ENCODE measurements at regions not wholly inside any gene's neighbourhood (a gene's known extent, or its start where the extent isn't known, plus 50 kb on each side); places are given as distances from the start of the nearest gene placed in this dataset.

GRCh38 chr1:172976222-172977041, 74.3 kb downstream of the TNFSF18 start:
- Histone ChIP-seq H3K36me3 (ENCODE audit: control insufficient read depth, insufficient read depth, low read length) (no peaks in the 10 kb centered on the region), H3K4me3 (ENCODE audit: low read depth, low read length) (no peak overlapping the region), H3K9me3 (no peaks in the 10 kb centered on the region), H3K27me3 (replicated peaks; ENCODE audit: control insufficient read depth, insufficient read depth, low read length) (no peaks in the 10 kb centered on the region), H3K4me1 (peaks cover 31% of the 10 kb centered on the region)
- TF ChIP-seq, protein P1, sequence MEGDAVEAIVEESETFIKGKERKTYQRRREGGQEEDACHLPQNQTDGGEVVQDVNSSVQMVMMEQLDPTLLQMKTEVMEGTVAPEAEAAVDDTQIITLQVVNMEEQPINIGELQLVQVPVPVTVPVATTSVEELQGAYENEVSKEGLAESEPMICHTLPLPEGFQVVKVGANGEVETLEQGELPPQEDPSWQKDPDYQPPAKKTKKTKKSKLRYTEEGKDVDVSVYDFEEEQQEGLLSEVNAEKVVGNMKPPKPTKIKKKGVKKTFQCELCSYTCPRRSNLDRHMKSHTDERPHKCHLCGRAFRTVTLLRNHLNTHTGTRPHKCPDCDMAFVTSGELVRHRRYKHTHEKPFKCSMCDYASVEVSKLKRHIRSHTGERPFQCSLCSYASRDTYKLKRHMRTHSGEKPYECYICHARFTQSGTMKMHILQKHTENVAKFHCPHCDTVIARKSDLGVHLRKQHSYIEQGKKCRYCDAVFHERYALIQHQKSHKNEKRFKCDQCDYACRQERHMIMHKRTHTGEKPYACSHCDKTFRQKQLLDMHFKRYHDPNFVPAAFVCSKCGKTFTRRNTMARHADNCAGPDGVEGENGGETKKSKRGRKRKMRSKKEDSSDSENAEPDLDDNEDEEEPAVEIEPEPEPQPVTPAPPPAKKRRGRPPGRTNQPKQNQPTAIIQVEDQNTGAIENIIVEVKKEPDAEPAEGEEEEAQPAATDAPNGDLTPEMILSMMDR (IDR thresholded peaks at IDR 0.05; ENCODE audit: insufficient read depth in 1 of 2, low read depth in 1 of 2, low read length in 1 of 2, severe bottlenecking in 1 of 2, unreplicated experiment in 1 of 2): no peak
- ChIA-PET CTCF (interaction anchor here (0.6 to 1.2 kb wide), 5 partner anchors 85 to 345 kb away, joined by 3 to 16 read pairs (median 5); no protein-coding TSS in a partner anchor), POLR2A (interaction anchor here (0.6 kb wide), 1 partner anchor 147 kb away, joined by 4 read pairs; no protein-coding TSS in a partner anchor)
- DNase-seq: peak; percentile 67 to 71
- no TSS peak for BruUV-seq (replicated peaks)
- H3K9me3 Mint-ChIP-seq (ENCODE audit: unreplicated experiment): peaks cover 15% of the 10 kb centered on the region
- H3K27ac Mint-ChIP-seq (ENCODE audit: unreplicated experiment): peak overlapping the region; percentile 64
- H3K36me3 Mint-ChIP-seq (ENCODE audit: insufficient read depth, unreplicated experiment): no peaks in the 10 kb centered on the region
- peak overlapping the region; percentile 15 for H3K4me3 Mint-ChIP-seq (ENCODE audit: unreplicated experiment)
- H3K4me1 Mint-ChIP-seq (ENCODE audit: low read depth, unreplicated experiment): peaks cover 35% of the 10 kb centered on the region
- intact Hi-C loops (cut with micrococcal nuclease; ENCODE audit: unreplicated experiment): loop anchor here (10.0 kb wide), 3 partner anchors 92 to 232 kb away; no protein-coding TSS in a partner anchor
- no peaks in the 10 kb centered on the region for H3K27me3 Mint-ChIP-seq (ENCODE audit: insufficient read depth, unreplicated experiment)

DNA sequence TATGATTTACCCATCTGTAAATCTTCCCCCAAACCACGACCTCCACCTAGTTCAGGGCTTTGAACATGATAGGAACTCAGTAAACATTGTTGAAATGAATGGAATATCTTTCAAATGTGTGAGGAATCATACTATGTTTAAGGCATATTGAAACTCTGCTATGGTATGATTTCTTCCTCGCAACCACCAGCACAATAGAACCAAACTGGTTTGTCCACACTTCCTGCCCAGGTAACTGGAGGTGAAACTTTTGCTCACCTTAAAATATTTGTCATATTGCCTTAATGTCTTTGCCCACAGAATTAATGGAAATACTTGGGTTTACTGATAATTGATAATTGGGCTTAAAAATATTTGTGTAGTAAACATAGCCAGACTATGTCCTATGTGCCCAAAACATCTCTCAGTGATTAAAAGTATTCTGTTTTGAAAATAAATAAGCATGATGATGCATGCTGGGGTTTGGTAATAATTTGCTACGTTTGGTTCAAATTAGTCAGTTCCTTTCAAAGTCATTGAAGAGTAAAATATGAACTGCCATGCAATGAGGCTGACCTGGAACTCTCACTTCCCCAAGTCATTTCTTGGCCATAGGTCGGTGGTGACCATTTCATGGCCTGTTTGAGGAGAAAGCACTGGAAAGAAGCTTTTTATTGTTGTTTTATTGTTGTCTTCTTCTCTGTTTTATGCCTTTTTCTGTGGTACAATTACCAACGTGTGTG, 73.3 kb downstream of the TNFSF18 start:
- Histone ChIP-seq H3K36me3 (ENCODE audit: control insufficient read depth, insufficient read depth, low read length) (no peaks in the 10 kb centered on the region), H3K4me3 (ENCODE audit: low read depth, low read length) (no peak overlapping the region), H3K9me3 (no peaks in the 10 kb centered on the region), H3K4me1 (peaks cover 25% of the 10 kb centered on the region), H3K27me3 (replicated peaks; ENCODE audit: control insufficient read depth, insufficient read depth, low read length) (no peaks in the 10 kb centered on the region)
- Mint-ChIP-seq H3K9me3 (ENCODE audit: unreplicated experiment) (peaks cover 15% of the 10 kb centered on the region), H3K4me1 (ENCODE audit: low read depth, unreplicated experiment) (peaks cover 28% of the 10 kb centered on the region), H3K4me3 (ENCODE audit: unreplicated experiment) (no peak overlapping the region), H3K27me3 (ENCODE audit: insufficient read depth, unreplicated experiment) (no peaks in the 10 kb centered on the region), H3K36me3 (ENCODE audit: insufficient read depth, unreplicated experiment) (no peaks in the 10 kb centered on the region), H3K27ac (ENCODE audit: unreplicated experiment) (no peak overlapping the region)
- intact Hi-C loops (cut with micrococcal nuclease; ENCODE audit: unreplicated experiment): loop anchor here (10.0 kb wide), 3 partner anchors 93 to 233 kb away; no protein-coding TSS in a partner anchor
- TF ChIP-seq, protein P1 (IDR thresholded peaks at IDR 0.05; ENCODE audit: insufficient read depth in 1 of 2, low read depth in 1 of 2, low read length in 1 of 2, severe bottlenecking in 1 of 2, unreplicated experiment in 1 of 2): no peak
- CTCF ChIA-PET: no interaction called here
- DNase-seq: no peak
- BruUV-seq (replicated peaks): no TSS peak
- POLR2A ChIA-PET: no interaction called here

GRCh38 chr1:172978595-172978994, 72.1 kb downstream of the TNFSF18 start:
- Mint-ChIP-seq H3K36me3 (ENCODE audit: insufficient read depth, unreplicated experiment) (no peaks in the 10 kb centered on the region), H3K9me3 (ENCODE audit: unreplicated experiment) (peaks cover 15% of the 10 kb centered on the region), H3K4me1 (ENCODE audit: low read depth, unreplicated experiment) (peaks cover 22% of the 10 kb centered on the region), H3K4me3 (ENCODE audit: unreplicated experiment) (no peak overlapping the region), H3K27me3 (ENCODE audit: insufficient read depth, unreplicated experiment) (no peaks in the 10 kb centered on the region), H3K27ac (ENCODE audit: unreplicated experiment) (peak overlapping the region; percentile 51)
- CTCF ChIA-PET: no interaction called here
- Histone ChIP-seq H3K36me3 (ENCODE audit: control insufficient read depth, insufficient read depth, low read length) (no peaks in the 10 kb centered on the region), H3K4me3 (ENCODE audit: low read depth, low read length) (no peak overlapping the region), H3K27me3 (replicated peaks; ENCODE audit: control insufficient read depth, insufficient read depth, low read length) (no peaks in the 10 kb centered on the region), H3K9me3 (no peaks in the 10 kb centered on the region), H3K4me1 (peaks cover 25% of the 10 kb centered on the region)
- POLR2A ChIA-PET: no interaction called here
- TF ChIP-seq, protein P1 (IDR thresholded peaks at IDR 0.05; ENCODE audit: insufficient read depth in 1 of 2, low read depth in 1 of 2, low read length in 1 of 2, severe bottlenecking in 1 of 2, unreplicated experiment in 1 of 2): no peak
- no peak for DNase-seq
- BruUV-seq (replicated peaks): no TSS peak
- intact Hi-C loops (cut with micrococcal nuclease; ENCODE audit: unreplicated experiment): loop anchor here (10.0 kb wide), 3 partner anchors 94 to 234 kb away; no protein-coding TSS in a partner anchor

Measured in Caco-2 (cell line).